H9 (cell line): ENCODE measurements at regions not wholly inside any gene's neighbourhood (a gene's known extent, or its start where the extent isn't known, plus 50 kb on each side); places are given as distances from the start of the nearest gene placed in this dataset.
"Not testable (repeated sequence)": the region's sequence is repeated elsewhere in the genome, so short reads cannot be mapped to it uniquely, and the experiment has no call there.

Source experiments
- DNase-seq: peaks from one replicate; pipeline ENCODE4 v3.0.0-alpha.2; 2017
- H2AFZ ChIP-seq: one replicate; pipeline ENCODE4 v1.6.1; 2013; ENCODE audit warnings: mild to moderate bottlenecking, low read length, control low read depth, moderate library complexity
- H2AK5ac ChIP-seq: 2 replicates; pipeline ENCODE4 v1.6.1; 2013; ENCODE audit warnings: low read length, control low read depth, mixed read lengths; ENCODE audit not compliant: insufficient read length
- H2BK120ac ChIP-seq: one replicate; pipeline ENCODE4 v1.6.1; 2013; ENCODE audit warnings: low read depth, mild to moderate bottlenecking, low read length, control low read depth, inconsistent platforms; ENCODE audit not compliant: poor library complexity, severe bottlenecking
- H2BK12ac ChIP-seq: 2 replicates; pipeline ENCODE4 v1.6.1; 2013; ENCODE audit warnings: low read length, control low read depth, mixed read lengths, low read depth; ENCODE audit not compliant: insufficient read length
- H2BK15ac ChIP-seq: 2 replicates; pipeline ENCODE4 v1.6.1; 2013; ENCODE audit warnings: low read depth, low read length, control low read depth
- H2BK20ac ChIP-seq: one replicate; pipeline ENCODE4 v1.6.1; 2013; ENCODE audit warnings: low read depth, mild to moderate bottlenecking, low read length, control low read depth, inconsistent platforms; ENCODE audit not compliant: poor library complexity, severe bottlenecking
- H2BK5ac ChIP-seq: 2 replicates; pipeline ENCODE4 v1.6.1; 2013; ENCODE audit warnings: low read length, control low read depth, mixed read lengths; ENCODE audit not compliant: insufficient read length
- H3K14ac ChIP-seq: 2 replicates; pipeline ENCODE4 v1.6.1; 2013; ENCODE audit warnings: low read length, control low read depth; ENCODE audit not compliant: insufficient read depth
- H3K18ac ChIP-seq: 2 replicates; pipeline ENCODE4 v1.6.1; 2013; ENCODE audit warnings: low read depth, mild to moderate bottlenecking, mixed read lengths, low read length, control low read depth; ENCODE audit not compliant: insufficient read length
- H3K23ac ChIP-seq: 2 replicates; pipeline ENCODE4 v1.6.1; 2013; ENCODE audit warnings: low read length, control low read depth, mixed read lengths, low read depth; ENCODE audit not compliant: insufficient read length
- H3K23me2 ChIP-seq: 2 replicates; pipeline ENCODE4 v1.6.1; 2013; ENCODE audit warnings: low read depth, mild to moderate bottlenecking, mixed read lengths, low read length, control low read depth; ENCODE audit not compliant: insufficient read length, poor library complexity, severe bottlenecking
- H3K27ac ChIP-seq: 2 replicates; pipeline ENCODE4 v1.5.1; 2013; ENCODE audit warnings: low read length, control low read depth, mixed read lengths, low read depth; ENCODE audit not compliant: insufficient read length
- H3K27me3 ChIP-seq: 2 replicates; pipeline ENCODE4 v1.6.1; 2013; ENCODE audit warnings: low read length, control low read depth, inconsistent platforms; ENCODE audit not compliant: insufficient read depth
- H3K4ac ChIP-seq: 2 replicates; pipeline ENCODE4 v1.6.1; 2013; ENCODE audit warnings: low read depth, mild to moderate bottlenecking, control low read depth, inconsistent platforms, low read length, moderate library complexity
- H3K4me1 ChIP-seq: 2 replicates; pipeline ENCODE4 v1.6.1; 2013; ENCODE audit warnings: low read length, control low read depth, inconsistent platforms; ENCODE audit not compliant: insufficient read depth
- H3K4me2 ChIP-seq: 2 replicates; pipeline ENCODE4 v1.6.1; 2013; ENCODE audit warnings: low read length, control low read depth, mixed read lengths; ENCODE audit not compliant: insufficient read length, insufficient read depth
- H3K56ac ChIP-seq: 2 replicates; pipeline ENCODE4 v1.6.1; 2013; ENCODE audit warnings: low read depth, mild to moderate bottlenecking, mixed read lengths, low read length, control low read depth; ENCODE audit not compliant: insufficient read length
- H3K79me1 ChIP-seq: 2 replicates; pipeline ENCODE4 v1.6.1; 2013; ENCODE audit warnings: low read depth, mild to moderate bottlenecking, moderate library complexity, low read length, control low read depth, inconsistent platforms; ENCODE audit not compliant: insufficient read depth, poor library complexity, severe bottlenecking
- H3K79me2 ChIP-seq: 2 replicates; pipeline ENCODE4 v1.6.1; 2013; ENCODE audit warnings: low read length, control low read depth, inconsistent platforms; ENCODE audit not compliant: insufficient read depth
- H3K9ac ChIP-seq: 2 replicates; pipeline ENCODE4 v1.6.1; 2013; ENCODE audit warnings: low read length, control low read depth, mixed read lengths; ENCODE audit not compliant: insufficient read length; ENCODE audit errors: extremely low read depth
- H3K9me3 ChIP-seq: one replicate; pipeline ENCODE4 v1.6.1; 2013; ENCODE audit warnings: low read depth, low read length, inconsistent platforms; ENCODE audit not compliant: control insufficient read depth
- H3T11ph ChIP-seq: one replicate; pipeline ENCODE4 v1.6.1; 2013; ENCODE audit warnings: mild to moderate bottlenecking, low read length, control low read depth, inconsistent platforms
- H4K20me1 ChIP-seq: one replicate; pipeline ENCODE4 v1.6.1; 2013; ENCODE audit not compliant: control insufficient read depth, insufficient read length, insufficient read depth
- H4K5ac ChIP-seq: 2 replicates; pipeline ENCODE4 v1.6.1; 2013; ENCODE audit warnings: low read depth, mild to moderate bottlenecking, mixed read lengths, low read length, control low read depth; ENCODE audit not compliant: insufficient read length
- H4K8ac ChIP-seq: replicated peaks from 2 replicates; pipeline ENCODE4 v1.6.1; 2013; ENCODE audit warnings: low read length, control low read depth, mixed read lengths, low read depth; ENCODE audit not compliant: insufficient read length
- H4K91ac ChIP-seq: 2 replicates; pipeline ENCODE4 v1.6.1; 2013; ENCODE audit warnings: low read depth, mild to moderate bottlenecking, moderate library complexity, mixed read lengths, low read length, control low read depth; ENCODE audit not compliant: insufficient read length
- H3K27ac Mint-ChIP-seq, 3 experiments: 2 replicates in 2 of 3; 3 replicates in 1 of 3; pipeline ENCODE4 v1.8.0; 2020 to 2021; ENCODE audit warnings: mixed read lengths in 3 of 3, mild to moderate bottlenecking in 1 of 3, moderate library complexity in 1 of 3
- H3K27me3 Mint-ChIP-seq: 2 replicates; pipeline ENCODE4 v1.8.0; 2021; ENCODE audit warnings: low read depth, mild to moderate bottlenecking, moderate library complexity, mixed read lengths
- H3K36me3 Mint-ChIP-seq, 3 experiments: 2 replicates in 2 of 3; 3 replicates in 1 of 3; pipeline ENCODE4 v1.8.0; 2020 to 2021; ENCODE audit warnings: low read depth in 3 of 3, mixed read lengths in 3 of 3; ENCODE audit not compliant: insufficient read depth in 1 of 3
- H3K4me1 Mint-ChIP-seq, 2 experiments: 2 replicates each; pipeline ENCODE4 v1.8.0; 2020; ENCODE audit warnings: mixed read lengths in 2 of 2
- H3K4me3 Mint-ChIP-seq, 2 experiments: 2 replicates in 1 of 2; 3 replicates in 1 of 2; pipeline ENCODE4 v1.8.0; 2020 to 2021; ENCODE audit warnings: mild to moderate bottlenecking in 2 of 2, mixed read lengths in 2 of 2, moderate library complexity in 1 of 2
- H3K9me3 Mint-ChIP-seq, 2 experiments: 2 replicates in 1 of 2; 3 replicates in 1 of 2; pipeline ENCODE4 v1.8.0; 2020; ENCODE audit warnings: mild to moderate bottlenecking in 2 of 2, mixed read lengths in 2 of 2, moderate library complexity in 1 of 2
- WGBS: extraction: QIAGEN DNeasy Blood & Tissue Kit; methylation state at CpG from one replicate; pipeline ENCODE4 v1.1.7; 2013; ENCODE audit warnings: missing lambda C conversion rate, low lambda C conversion rate, mixed read lengths; ENCODE audit not compliant: insufficient read length; ENCODE audit errors: extremely low coverage; 5-methylcytosine and 5-hydroxymethylcytosine counted together

GRCh38 chr9:65155937-65156336, 129.1 kb downstream of the FOXD4L5 start:
- not testable (repeated sequence) for H3K4ac ChIP-seq, H3K18ac ChIP-seq, H3K27me3 Mint-ChIP-seq, H3K4me1 ChIP-seq, H3K36me3 Mint-ChIP-seq, H2BK20ac ChIP-seq, H4K8ac ChIP-seq, H3K9ac ChIP-seq, H3K27me3 ChIP-seq, H3K4me2 ChIP-seq, H3K27ac Mint-ChIP-seq, H3K4me1 Mint-ChIP-seq, H2AK5ac ChIP-seq, H3T11ph ChIP-seq, H4K20me1 ChIP-seq, H3K23ac ChIP-seq, H3K79me2 ChIP-seq, H3K4me3 Mint-ChIP-seq, H3K23me2 ChIP-seq, DNase-seq, H3K56ac ChIP-seq, H4K5ac ChIP-seq, H3K27ac ChIP-seq, H2BK15ac ChIP-seq, H3K14ac ChIP-seq, H2BK120ac ChIP-seq, H2BK5ac ChIP-seq, H4K91ac ChIP-seq, H2AFZ ChIP-seq, H2BK12ac ChIP-seq, H3K9me3 Mint-ChIP-seq, H3K9me3 ChIP-seq, H3K79me1 ChIP-seq
- no CpG with 5 or more reads among the region's 9 CpGs for WGBS
